H9 (cell line): ENCODE measurements at regions not wholly inside any gene's neighbourhood (a gene's known extent, or its start where the extent isn't known, plus 50 kb on each side); places are given as distances from the start of the nearest gene placed in this dataset.

ENCODE experiments used
- DNase-seq: peaks from one replicate; pipeline ENCODE4 v3.0.0-alpha.2; 2017
- H2AFZ ChIP-seq: one replicate; pipeline ENCODE4 v1.6.1; 2013; ENCODE audit warnings: mild to moderate bottlenecking, low read length, control low read depth, moderate library complexity
- H2AK5ac ChIP-seq: 2 replicates; pipeline ENCODE4 v1.6.1; 2013; ENCODE audit warnings: low read length, control low read depth, mixed read lengths; ENCODE audit not compliant: insufficient read length
- H2BK120ac ChIP-seq: one replicate; pipeline ENCODE4 v1.6.1; 2013; ENCODE audit warnings: low read depth, mild to moderate bottlenecking, low read length, control low read depth, inconsistent platforms; ENCODE audit not compliant: poor library complexity, severe bottlenecking
- H2BK12ac ChIP-seq: 2 replicates; pipeline ENCODE4 v1.6.1; 2013; ENCODE audit warnings: low read length, control low read depth, mixed read lengths, low read depth; ENCODE audit not compliant: insufficient read length
- H2BK15ac ChIP-seq: 2 replicates; pipeline ENCODE4 v1.6.1; 2013; ENCODE audit warnings: low read depth, low read length, control low read depth
- H2BK20ac ChIP-seq: one replicate; pipeline ENCODE4 v1.6.1; 2013; ENCODE audit warnings: low read depth, mild to moderate bottlenecking, low read length, control low read depth, inconsistent platforms; ENCODE audit not compliant: poor library complexity, severe bottlenecking
- H2BK5ac ChIP-seq: 2 replicates; pipeline ENCODE4 v1.6.1; 2013; ENCODE audit warnings: low read length, control low read depth, mixed read lengths; ENCODE audit not compliant: insufficient read length
- H3K14ac ChIP-seq: 2 replicates; pipeline ENCODE4 v1.6.1; 2013; ENCODE audit warnings: low read length, control low read depth; ENCODE audit not compliant: insufficient read depth
- H3K18ac ChIP-seq: 2 replicates; pipeline ENCODE4 v1.6.1; 2013; ENCODE audit warnings: low read depth, mild to moderate bottlenecking, mixed read lengths, low read length, control low read depth; ENCODE audit not compliant: insufficient read length
- H3K23ac ChIP-seq: 2 replicates; pipeline ENCODE4 v1.6.1; 2013; ENCODE audit warnings: low read length, control low read depth, mixed read lengths, low read depth; ENCODE audit not compliant: insufficient read length
- H3K23me2 ChIP-seq: 2 replicates; pipeline ENCODE4 v1.6.1; 2013; ENCODE audit warnings: low read depth, mild to moderate bottlenecking, mixed read lengths, low read length, control low read depth; ENCODE audit not compliant: insufficient read length, poor library complexity, severe bottlenecking
- H3K27ac ChIP-seq: 2 replicates; pipeline ENCODE4 v1.5.1; 2013; ENCODE audit warnings: low read length, control low read depth, mixed read lengths, low read depth; ENCODE audit not compliant: insufficient read length
- H3K27me3 ChIP-seq: 2 replicates; pipeline ENCODE4 v1.6.1; 2013; ENCODE audit warnings: low read length, control low read depth, inconsistent platforms; ENCODE audit not compliant: insufficient read depth
- H3K4ac ChIP-seq: 2 replicates; pipeline ENCODE4 v1.6.1; 2013; ENCODE audit warnings: low read depth, mild to moderate bottlenecking, control low read depth, inconsistent platforms, low read length, moderate library complexity
- H3K4me1 ChIP-seq: 2 replicates; pipeline ENCODE4 v1.6.1; 2013; ENCODE audit warnings: low read length, control low read depth, inconsistent platforms; ENCODE audit not compliant: insufficient read depth
- H3K4me2 ChIP-seq: 2 replicates; pipeline ENCODE4 v1.6.1; 2013; ENCODE audit warnings: low read length, control low read depth, mixed read lengths; ENCODE audit not compliant: insufficient read length, insufficient read depth
- H3K56ac ChIP-seq: 2 replicates; pipeline ENCODE4 v1.6.1; 2013; ENCODE audit warnings: low read depth, mild to moderate bottlenecking, mixed read lengths, low read length, control low read depth; ENCODE audit not compliant: insufficient read length
- H3K79me1 ChIP-seq: 2 replicates; pipeline ENCODE4 v1.6.1; 2013; ENCODE audit warnings: low read depth, mild to moderate bottlenecking, moderate library complexity, low read length, control low read depth, inconsistent platforms; ENCODE audit not compliant: insufficient read depth, poor library complexity, severe bottlenecking
- H3K79me2 ChIP-seq: 2 replicates; pipeline ENCODE4 v1.6.1; 2013; ENCODE audit warnings: low read length, control low read depth, inconsistent platforms; ENCODE audit not compliant: insufficient read depth
- H3K9ac ChIP-seq: 2 replicates; pipeline ENCODE4 v1.6.1; 2013; ENCODE audit warnings: low read length, control low read depth, mixed read lengths; ENCODE audit not compliant: insufficient read length; ENCODE audit errors: extremely low read depth
- H3K9me3 ChIP-seq: one replicate; pipeline ENCODE4 v1.6.1; 2013; ENCODE audit warnings: low read depth, low read length, inconsistent platforms; ENCODE audit not compliant: control insufficient read depth
- H3T11ph ChIP-seq: one replicate; pipeline ENCODE4 v1.6.1; 2013; ENCODE audit warnings: mild to moderate bottlenecking, low read length, control low read depth, inconsistent platforms
- H4K20me1 ChIP-seq: one replicate; pipeline ENCODE4 v1.6.1; 2013; ENCODE audit not compliant: control insufficient read depth, insufficient read length, insufficient read depth
- H4K5ac ChIP-seq: 2 replicates; pipeline ENCODE4 v1.6.1; 2013; ENCODE audit warnings: low read depth, mild to moderate bottlenecking, mixed read lengths, low read length, control low read depth; ENCODE audit not compliant: insufficient read length
- H4K8ac ChIP-seq: replicated peaks from 2 replicates; pipeline ENCODE4 v1.6.1; 2013; ENCODE audit warnings: low read length, control low read depth, mixed read lengths, low read depth; ENCODE audit not compliant: insufficient read length
- H4K91ac ChIP-seq: 2 replicates; pipeline ENCODE4 v1.6.1; 2013; ENCODE audit warnings: low read depth, mild to moderate bottlenecking, moderate library complexity, mixed read lengths, low read length, control low read depth; ENCODE audit not compliant: insufficient read length
- H3K27ac Mint-ChIP-seq, 3 experiments: 2 replicates in 2 of 3; 3 replicates in 1 of 3; pipeline ENCODE4 v1.8.0; 2020 to 2021; ENCODE audit warnings: mixed read lengths in 3 of 3, mild to moderate bottlenecking in 1 of 3, moderate library complexity in 1 of 3
- H3K27me3 Mint-ChIP-seq: 2 replicates; pipeline ENCODE4 v1.8.0; 2021; ENCODE audit warnings: low read depth, mild to moderate bottlenecking, moderate library complexity, mixed read lengths
- H3K36me3 Mint-ChIP-seq, 3 experiments: 2 replicates in 2 of 3; 3 replicates in 1 of 3; pipeline ENCODE4 v1.8.0; 2020 to 2021; ENCODE audit warnings: low read depth in 3 of 3, mixed read lengths in 3 of 3; ENCODE audit not compliant: insufficient read depth in 1 of 3
- H3K4me1 Mint-ChIP-seq, 2 experiments: 2 replicates each; pipeline ENCODE4 v1.8.0; 2020; ENCODE audit warnings: mixed read lengths in 2 of 2
- H3K4me3 Mint-ChIP-seq, 2 experiments: 2 replicates in 1 of 2; 3 replicates in 1 of 2; pipeline ENCODE4 v1.8.0; 2020 to 2021; ENCODE audit warnings: mild to moderate bottlenecking in 2 of 2, mixed read lengths in 2 of 2, moderate library complexity in 1 of 2
- H3K9me3 Mint-ChIP-seq, 2 experiments: 2 replicates in 1 of 2; 3 replicates in 1 of 2; pipeline ENCODE4 v1.8.0; 2020; ENCODE audit warnings: mild to moderate bottlenecking in 2 of 2, mixed read lengths in 2 of 2, moderate library complexity in 1 of 2
- WGBS: extraction: QIAGEN DNeasy Blood & Tissue Kit; methylation state at CpG from one replicate; pipeline ENCODE4 v1.1.7; 2013; ENCODE audit warnings: missing lambda C conversion rate, low lambda C conversion rate, mixed read lengths; ENCODE audit not compliant: insufficient read length; ENCODE audit errors: extremely low coverage; 5-methylcytosine and 5-hydroxymethylcytosine counted together
- TF ChIP-seq, protein P1 (sequence below): fragments of 200-600 bp; sonication (generic); conservative IDR thresholded peaks from 3 replicates; pipeline ENCODE4 v1.8.0; 2021; ENCODE audit warnings: antibody characterized with exemption, mild to moderate bottlenecking

DNA sequence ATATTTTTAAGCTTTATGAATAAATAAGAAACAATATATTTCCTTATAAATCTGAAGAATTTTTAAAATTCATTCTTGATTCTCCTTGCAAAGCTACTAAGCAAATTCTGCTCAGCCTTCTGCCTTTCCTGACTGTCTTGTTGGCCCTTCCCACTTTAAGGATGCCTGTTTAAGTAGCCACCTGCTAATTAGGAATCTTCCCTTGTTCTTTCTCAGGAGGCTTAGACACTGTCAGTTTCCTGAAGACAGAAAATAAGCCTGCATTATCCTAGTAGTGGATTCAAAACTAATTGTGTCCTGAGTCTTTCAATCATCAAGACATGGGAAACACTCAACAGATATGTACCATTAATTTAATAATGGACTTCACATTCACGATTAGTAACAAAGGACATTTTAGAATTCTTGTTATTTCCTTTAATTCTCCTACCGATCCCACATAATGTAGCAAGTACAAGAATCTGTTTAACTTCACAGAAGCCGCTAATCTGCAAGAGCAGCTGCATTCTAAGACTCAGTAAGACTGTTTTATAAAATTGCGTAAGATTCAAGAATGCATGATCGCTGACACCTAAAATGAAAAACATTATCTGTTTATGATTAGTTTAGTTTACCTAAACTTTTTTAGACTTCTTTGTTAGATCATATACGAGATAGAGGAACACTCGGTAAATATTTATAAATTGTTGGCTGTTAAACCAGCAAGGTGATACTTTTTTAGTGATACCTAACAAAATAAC is 445.4 kb upstream of the DSEL start:
- Histone ChIP-seq H3K18ac (no peak overlapping the region), H3K14ac (no peak overlapping the region), H2AK5ac (no peak overlapping the region), H3K4me1 (peaks cover 7% of the 10 kb centered on the region), H4K20me1 (no peaks in the 10 kb centered on the region), H3K9ac (no peak overlapping the region), H3K23ac (no peak overlapping the region), H4K91ac (no peak overlapping the region), H3K4me2 (no peak overlapping the region), H3K56ac (no peak overlapping the region), H2BK12ac (no peak overlapping the region), H4K8ac (no peak overlapping the region), H3K79me1 (no peaks in the 10 kb centered on the region), H2AFZ (no peak overlapping the region), H3T11ph (no peak overlapping the region), H3K9me3 (no peaks in the 10 kb centered on the region), H3K4ac (no peak overlapping the region), H2BK5ac (no peak overlapping the region), H2BK20ac (no peak overlapping the region), H4K5ac (no peak overlapping the region), H2BK15ac (no peak overlapping the region), H3K79me2 (no peaks in the 10 kb centered on the region), H3K27ac (no peak overlapping the region), H2BK120ac (no peak overlapping the region), H3K23me2 (no peaks in the 10 kb centered on the region), H3K27me3 (no peaks in the 10 kb centered on the region)
- WGBS, result no CpG with 5 or more reads among the region's 7 CpGs
- H3K4me3 Mint-ChIP-seq, result no peak overlapping the region
- DNase-seq, result no peak
- peaks cover 5% of the 10 kb centered on the region; the same call in 1 of the 2 replicates for H3K27me3 Mint-ChIP-seq
- TF ChIP-seq, protein P1, sequence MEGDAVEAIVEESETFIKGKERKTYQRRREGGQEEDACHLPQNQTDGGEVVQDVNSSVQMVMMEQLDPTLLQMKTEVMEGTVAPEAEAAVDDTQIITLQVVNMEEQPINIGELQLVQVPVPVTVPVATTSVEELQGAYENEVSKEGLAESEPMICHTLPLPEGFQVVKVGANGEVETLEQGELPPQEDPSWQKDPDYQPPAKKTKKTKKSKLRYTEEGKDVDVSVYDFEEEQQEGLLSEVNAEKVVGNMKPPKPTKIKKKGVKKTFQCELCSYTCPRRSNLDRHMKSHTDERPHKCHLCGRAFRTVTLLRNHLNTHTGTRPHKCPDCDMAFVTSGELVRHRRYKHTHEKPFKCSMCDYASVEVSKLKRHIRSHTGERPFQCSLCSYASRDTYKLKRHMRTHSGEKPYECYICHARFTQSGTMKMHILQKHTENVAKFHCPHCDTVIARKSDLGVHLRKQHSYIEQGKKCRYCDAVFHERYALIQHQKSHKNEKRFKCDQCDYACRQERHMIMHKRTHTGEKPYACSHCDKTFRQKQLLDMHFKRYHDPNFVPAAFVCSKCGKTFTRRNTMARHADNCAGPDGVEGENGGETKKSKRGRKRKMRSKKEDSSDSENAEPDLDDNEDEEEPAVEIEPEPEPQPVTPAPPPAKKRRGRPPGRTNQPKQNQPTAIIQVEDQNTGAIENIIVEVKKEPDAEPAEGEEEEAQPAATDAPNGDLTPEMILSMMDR, result no peak
- H3K4me1 Mint-ChIP-seq, result peaks cover 12% of the 10 kb centered on the region in 2 experiments
- H3K9me3 Mint-ChIP-seq, result no peaks in the 10 kb centered on the region
- H3K27ac Mint-ChIP-seq, result no peak overlapping the region
- no peaks in the 10 kb centered on the region for H3K36me3 Mint-ChIP-seq
